ENCODE measurements at regions not wholly inside any gene's neighbourhood (a gene's known extent, or its start where the extent isn't known, plus 50 kb on each side); places are given as distances from the start of the nearest gene placed in this dataset.

GRCh38 chr6:93703431-93703830 is 284.1 kb upstream of the EPHA7 start:
- Mint-ChIP-seq H3K4me1 (ENCODE audit: low read depth, unreplicated experiment) (no peaks in the 10 kb centered on the region), H3K27ac (ENCODE audit: unreplicated experiment) (no peak overlapping the region), H3K9me3 (ENCODE audit: unreplicated experiment) (peaks cover 8% of the 10 kb centered on the region)

DNA sequence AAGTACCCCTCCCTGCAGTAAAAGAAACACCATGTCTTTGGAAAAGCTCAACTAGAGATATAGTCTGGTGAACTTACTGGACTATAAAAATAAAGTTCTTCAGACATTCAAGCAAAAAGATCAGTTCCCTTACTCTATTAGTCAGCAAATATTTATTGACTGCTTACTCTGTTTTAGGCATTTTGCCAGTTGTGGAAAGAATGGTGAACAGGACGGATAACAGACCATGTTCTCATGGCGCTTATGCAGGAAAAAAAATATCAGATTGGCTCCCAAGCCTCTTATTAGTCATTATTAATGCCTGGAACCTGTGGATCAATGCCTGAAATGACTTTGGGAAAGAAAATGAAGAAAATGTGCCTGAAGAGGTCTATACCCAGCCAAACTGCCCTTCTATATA is 282.2 kb upstream of the EPHA7 start:
- Histone ChIP-seq H3K9me3 (ENCODE audit: insufficient read depth, low read depth, low read length) (no peaks in the 10 kb centered on the region), H3K27me3 (ENCODE audit: insufficient read depth, low read length) (no peaks in the 10 kb centered on the region), H3K79me2 (ENCODE audit: insufficient read depth, low read length) (no peaks in the 10 kb centered on the region), H2AFZ (ENCODE audit: low read depth, low read length) (no peak overlapping the region), H3K4me3 (ENCODE audit: insufficient read depth, low read depth, low read length) (no peak overlapping the region), H3K27ac (ENCODE audit: low read depth, low read length) (no peak overlapping the region), H4K20me1 (ENCODE audit: insufficient read depth, low read length) (no peaks in the 10 kb centered on the region), H3K4me2 (ENCODE audit: low read length) (no peak overlapping the region), H3K36me3 (ENCODE audit: insufficient read depth, low read length) (no peaks in the 10 kb centered on the region), H3K4me1 (ENCODE audit: insufficient read depth, low read length) (no peaks in the 10 kb centered on the region), H3K9ac (ENCODE audit: low read length) (no peak overlapping the region)
- Mint-ChIP-seq H3K36me3 (ENCODE audit: low read depth, unreplicated experiment) (no peaks in the 10 kb centered on the region), H3K27me3 (ENCODE audit: low read depth, unreplicated experiment) (no peaks in the 10 kb centered on the region), H3K9me3 (ENCODE audit: unreplicated experiment) (peaks cover 2% of the 10 kb centered on the region), H3K4me1 (ENCODE audit: low read depth, unreplicated experiment) (no peaks in the 10 kb centered on the region), H3K27ac (ENCODE audit: unreplicated experiment) (no peak overlapping the region), H3K4me3 (ENCODE audit: unreplicated experiment) (no peak overlapping the region)
- no peak for TF ChIP-seq EZH2 (IDR thresholded peaks at IDR 0.05; ENCODE audit: insufficient read depth, low read length)
- no peak for TF ChIP-seq CTCF (IDR thresholded peaks at IDR 0.05; ENCODE audit: insufficient read depth, low read depth, low read length)
- no peak for FAIRE-seq
- DNase-seq (ENCODE audit: low read depth), result no peak

More at GRCh38 chr6:93703431-93703830, 284.1 kb upstream of the EPHA7 start:
- Histone ChIP-seq H4K20me1 (ENCODE audit: insufficient read depth, low read length) (no peaks in the 10 kb centered on the region), H2AFZ (ENCODE audit: low read depth, low read length) (no peak overlapping the region), H3K36me3 (ENCODE audit: insufficient read depth, low read length) (no peaks in the 10 kb centered on the region), H3K27ac (ENCODE audit: low read depth, low read length) (no peak overlapping the region), H3K9me3 (ENCODE audit: insufficient read depth, low read depth, low read length) (peaks cover 3% of the 10 kb centered on the region), H3K4me1 (ENCODE audit: insufficient read depth, low read length) (no peaks in the 10 kb centered on the region), H3K27me3 (ENCODE audit: insufficient read depth, low read length) (no peaks in the 10 kb centered on the region), H3K4me3 (ENCODE audit: insufficient read depth, low read depth, low read length) (no peak overlapping the region), H3K9ac (ENCODE audit: low read length) (no peak overlapping the region), H3K79me2 (ENCODE audit: insufficient read depth, low read length) (no peaks in the 10 kb centered on the region), H3K4me2 (ENCODE audit: low read length) (no peak overlapping the region)
- DNase-seq (ENCODE audit: low read depth), result no peak
- Mint-ChIP-seq H3K27me3 (ENCODE audit: low read depth, unreplicated experiment) (no peaks in the 10 kb centered on the region), H3K36me3 (ENCODE audit: low read depth, unreplicated experiment) (no peaks in the 10 kb centered on the region), H3K4me3 (ENCODE audit: unreplicated experiment) (no peak overlapping the region)
- TF ChIP-seq CTCF (IDR thresholded peaks at IDR 0.05; ENCODE audit: insufficient read depth, low read depth, low read length) (no peak), EZH2 (IDR thresholded peaks at IDR 0.05; ENCODE audit: insufficient read depth, low read length) (no peak)
- FAIRE-seq, result no peak

- H3K27me3 ChIP-seq (ENCODE audit: insufficient read depth, low read length), result no peaks in the 10 kb centered on the region
- no peaks in the 10 kb centered on the region for H4K20me1 ChIP-seq (ENCODE audit: insufficient read depth, low read length)
- H3K79me2 ChIP-seq (ENCODE audit: insufficient read depth, low read length), result no peaks in the 10 kb centered on the region
- H3K27ac ChIP-seq (ENCODE audit: low read depth, low read length), result no peak overlapping the region
- Mint-ChIP-seq H3K9me3 (ENCODE audit: unreplicated experiment) (peaks cover 2% of the 10 kb centered on the region), H3K4me1 (ENCODE audit: low read depth, unreplicated experiment) (no peaks in the 10 kb centered on the region), H3K36me3 (ENCODE audit: low read depth, unreplicated experiment) (no peaks in the 10 kb centered on the region), H3K27me3 (ENCODE audit: low read depth, unreplicated experiment) (no peaks in the 10 kb centered on the region), H3K27ac (ENCODE audit: unreplicated experiment) (no peak overlapping the region), H3K4me3 (ENCODE audit: unreplicated experiment) (no peak overlapping the region)
- FAIRE-seq (no peak), DNase-seq (ENCODE audit: low read depth) (no peak)
- no peak for TF ChIP-seq CTCF (IDR thresholded peaks at IDR 0.05; ENCODE audit: insufficient read depth, low read depth, low read length)
- no peak for TF ChIP-seq EZH2 (IDR thresholded peaks at IDR 0.05; ENCODE audit: insufficient read depth, low read length)
- no peak overlapping the region for H2AFZ ChIP-seq (ENCODE audit: low read depth, low read length)
- no peaks in the 10 kb centered on the region for H3K4me1 ChIP-seq (ENCODE audit: insufficient read depth, low read length)
- no peak overlapping the region for H3K4me2 ChIP-seq (ENCODE audit: low read length)
- H3K36me3 ChIP-seq (ENCODE audit: insufficient read depth, low read length), result no peaks in the 10 kb centered on the region
- no peaks in the 10 kb centered on the region for H3K9me3 ChIP-seq (ENCODE audit: insufficient read depth, low read depth, low read length)
- H3K9ac ChIP-seq (ENCODE audit: low read length), result no peak overlapping the region
- H3K4me3 ChIP-seq (ENCODE audit: insufficient read depth, low read depth, low read length), result no peak overlapping the region
These were observed 266.1 kb upstream of the EPHA7 start for GRCh38 chr6:93685494-93685893.

All from astrocyte (in vitro differentiated cells and primary cell).